PC-3 (cell line): ENCODE measurements at regions not wholly inside any gene's neighbourhood (a gene's known extent, or its start where the extent isn't known, plus 50 kb on each side); places are given as distances from the start of the nearest gene placed in this dataset.

Experiments
- ATAC-seq: fragments of 200-7000 bp; cut with Tn5 transposase; 2 replicates; pipeline ENCODE4 v1.9.1; 2020; ENCODE audit warnings: mild to moderate bottlenecking, moderate library complexity
- BruUV-seq: library from RNA; stranded (reverse); fragments of 400-500 nt; replicated peaks from 2 replicates; lab custom pipeline; 2021; lab: Mats Ljungman, UMichigan
- CTCF ChIA-PET: fragments of 300-600 bp; sonication (Branson Sonifier 250); formaldehyde crosslinking; loops from one replicate; lab custom pipeline; 2022; ENCODE audit warnings: antibody characterized with exemption; lab: Charles Lee
- POLR2A ChIA-PET: fragments of 300-600 bp; sonication (Branson Sonifier 250); formaldehyde crosslinking; loops from one replicate; lab custom pipeline; 2022; ENCODE audit warnings: antibody characterized with exemption; ENCODE audit not compliant: unreplicated experiment; lab: Charles Lee
- DNase-seq: peaks from one replicate; pipeline ENCODE4 v3.0.0-alpha.2; 2015
- H2AFZ ChIP-seq: fragments of 300-600 bp; sonication (generic); 2 replicates; pipeline ENCODE4 v1.6.0; 2016; ENCODE audit warnings: antibody characterized with exemption, low read length
- H3F3A ChIP-seq: fragments of 300-600 bp; sonication (generic); one replicate; pipeline ENCODE4 v1.6.0; 2017; ENCODE audit warnings: antibody characterized with exemption, low read length, control low read depth, mild to moderate bottlenecking; ENCODE audit not compliant: unreplicated experiment
- H3K27ac ChIP-seq: fragments of 300-600 bp; sonication (generic); 2 replicates; pipeline ENCODE4 v1.5.1; 2016; ENCODE audit warnings: mild to moderate bottlenecking, low read length
- H3K27me3 ChIP-seq: fragments of 300-600 bp; sonication (generic); 2 replicates; pipeline ENCODE4 v1.6.1; 2016; ENCODE audit warnings: low read length, mixed read lengths
- H3K36me3 ChIP-seq: fragments of 300-600 bp; sonication (generic); 2 replicates; pipeline ENCODE4 v1.6.1; 2016; ENCODE audit warnings: low read depth, mixed run types, low read length, mixed read lengths
- H3K4me1 ChIP-seq: fragments of 300-600 bp; sonication (generic); 2 replicates; pipeline ENCODE4 v1.5.1; 2016; ENCODE audit warnings: low read length; ENCODE audit not compliant: insufficient read depth
- H3K4me2 ChIP-seq: fragments of 300-600 bp; sonication (generic); 2 replicates; pipeline ENCODE4 v1.6.0; 2016; ENCODE audit warnings: low read length
- H3K4me3 ChIP-seq: fragments of 300-600 bp; sonication (generic); 2 replicates; pipeline ENCODE4 v1.5.1; 2016; ENCODE audit warnings: mild to moderate bottlenecking, low read length, mixed read lengths
- H3K79me2 ChIP-seq: fragments of 300-600 bp; sonication (generic); 2 replicates; pipeline ENCODE4 v1.6.1; 2017; ENCODE audit warnings: low read length, mixed read lengths
- H3K9ac ChIP-seq: fragments of 300-600 bp; sonication (generic); 2 replicates; pipeline ENCODE4 v1.6.0; 2016; ENCODE audit warnings: mild to moderate bottlenecking, low read length
- H3K9me2 ChIP-seq: fragments of 300-600 bp; sonication (generic); replicated peaks from 2 replicates; pipeline ENCODE4 v1.6.1; 2016; ENCODE audit warnings: mixed run types, low read length, mixed read lengths
- H3K9me3 ChIP-seq: fragments of 300-600 bp; sonication (generic); 2 replicates; pipeline ENCODE4 v1.6.1; 2016; ENCODE audit warnings: low read length, mixed read lengths
- H4K20me1 ChIP-seq: fragments of 300-600 bp; sonication (generic); 2 replicates; pipeline ENCODE4 v1.6.1; 2016; ENCODE audit warnings: low read length, mixed read lengths
- CTCF ChIP-seq: fragments of 300-600 bp; sonication (generic); conservative IDR thresholded peaks from 2 replicates; pipeline ENCODE4 v1.5.1; 2017; ENCODE audit warnings: antibody characterized with exemption, low read depth, mild to moderate bottlenecking, low read length
- EZH2 ChIP-seq: fragments of 300-600 bp; sonication (generic); IDR thresholded peaks from one replicate; pipeline ENCODE4 v1.6.1; 2017; ENCODE audit warnings: antibody characterized with exemption, mild to moderate bottlenecking, low read length; ENCODE audit not compliant: unreplicated experiment
- EZH2phosphoT487 ChIP-seq: fragments of 300-600 bp; sonication (generic); IDR thresholded peaks from 2 replicates; pipeline ENCODE4 v1.6.1; 2018; ENCODE audit warnings: mild to moderate bottlenecking, antibody characterized with exemption, low read length, borderline replicate concordance
- intact Hi-C: fragments of 100-400 bp; cut with micrococcal nuclease; formaldehyde crosslinking; loops from 2 replicates; pipeline ENCODE4 v1.9.0; 2023

- no peak overlapping the region for H3K4me2 ChIP-seq
- DNase-seq = no peak
- no peak overlapping the region for H3K4me3 ChIP-seq
- no peak overlapping the region for H3K9ac ChIP-seq
- ChIA-PET CTCF (no interaction called here), POLR2A (no interaction called here)
- H3K36me3 ChIP-seq = no peaks in the 10 kb centered on the region
- H3F3A ChIP-seq = no peaks in the 10 kb centered on the region
- peaks cover 11% of the 10 kb centered on the region; the same call in 1 of the 2 replicates for H3K4me1 ChIP-seq
- H3K9me3 ChIP-seq = peaks cover 10% of the 10 kb centered on the region; the same call in 1 of the 2 replicates
- H2AFZ ChIP-seq = no peak overlapping the region
- no peak overlapping the region for H3K27ac ChIP-seq
- TF ChIP-seq EZH2phosphoT487 = no peak
- TF ChIP-seq CTCF = no peak
- TF ChIP-seq EZH2 = no peak
- H3K27me3 ChIP-seq = peaks cover 13% of the 10 kb centered on the region; the same call in 1 of the 2 replicates
- no peaks in the 10 kb centered on the region for H4K20me1 ChIP-seq
- no peaks in the 10 kb centered on the region for H3K79me2 ChIP-seq
- BruUV-seq = no TSS peak
- ATAC-seq = no peak
- H3K9me2 ChIP-seq = no peaks in the 10 kb centered on the region
- intact Hi-C loops = no loop called here
Observed at GRCh38 chr2:72043985-72044384, 103.7 kb downstream of the CYP26B1 start.

- no peaks in the 10 kb centered on the region for H3K36me3 ChIP-seq
- TF ChIP-seq EZH2phosphoT487 = no peak
- no peak for TF ChIP-seq EZH2
- no peak for TF ChIP-seq CTCF
- intact Hi-C loops = no loop called here
- H3K4me1 ChIP-seq = peaks cover 11% of the 10 kb centered on the region; the same call in 1 of the 2 replicates
- H3K9ac ChIP-seq = no peak overlapping the region
- H3F3A ChIP-seq = no peaks in the 10 kb centered on the region
- ATAC-seq (no peak), DNase-seq (no peak)
- ChIA-PET CTCF (interaction anchor here (0.6 to 0.7 kb wide), 2 partner anchors 11 to 74 kb away, joined by 4 to 14 read pairs; no protein-coding TSS in a partner anchor), POLR2A (no interaction called here)
- H3K9me2 ChIP-seq = no peaks in the 10 kb centered on the region
- H3K27me3 ChIP-seq = peaks cover 7% of the 10 kb centered on the region; the same call in 1 of the 2 replicates
- H3K4me3 ChIP-seq = no peak overlapping the region
- no peak overlapping the region for H3K4me2 ChIP-seq
- no peaks in the 10 kb centered on the region for H3K79me2 ChIP-seq
- no peak overlapping the region for H3K27ac ChIP-seq
- BruUV-seq = no TSS peak
- peaks cover 10% of the 10 kb centered on the region; the same call in 1 of the 2 replicates for H3K9me3 ChIP-seq
- H2AFZ ChIP-seq = no peak overlapping the region
- no peaks in the 10 kb centered on the region for H4K20me1 ChIP-seq
Observed at GRCh38 chr2:72041638-72042111, 106.0 kb downstream of the CYP26B1 start.
